Loucy (cell line): ENCODE measurements at regions not wholly inside any gene's neighbourhood (a gene's known extent, or its start where the extent isn't known, plus 50 kb on each side); places are given as distances from the start of the nearest gene placed in this dataset.

Experiments
- H2AFZ ChIP-seq: fragments of 200-600 bp; sonication (generic); 2 replicates; pipeline ENCODE4 v1.6.0; 2016; ENCODE audit warnings: antibody characterized with exemption, mild to moderate bottlenecking, low read length, moderate library complexity
- H3F3A ChIP-seq: fragments of 200-600 bp; 2 replicates; pipeline ENCODE4 v1.6.0; 2016; ENCODE audit warnings: antibody characterized with exemption, low read depth, mild to moderate bottlenecking
- H3K27me3 ChIP-seq: fragments of 200-600 bp; sonication (generic); 2 replicates; pipeline ENCODE4 v1.6.1; 2014; ENCODE audit warnings: low read length, mild to moderate bottlenecking; ENCODE audit not compliant: insufficient read depth, poor library complexity, severe bottlenecking
- H3K36me3 ChIP-seq: fragments of 200-600 bp; sonication (generic); 2 replicates; pipeline ENCODE4 v1.6.1; 2016; ENCODE audit warnings: low read length; ENCODE audit not compliant: insufficient read depth
- H3K4me1 ChIP-seq: fragments of 200-600 bp; sonication (generic); 2 replicates; pipeline ENCODE4 v1.5.1; 2014; ENCODE audit warnings: low read length, mild to moderate bottlenecking; ENCODE audit not compliant: insufficient read depth, poor library complexity, severe bottlenecking
- H3K4me2 ChIP-seq: fragments of 200-600 bp; sonication (generic); 2 replicates; pipeline ENCODE4 v1.6.0; 2014; ENCODE audit warnings: antibody characterized with exemption, low read length, low read depth, mild to moderate bottlenecking; ENCODE audit not compliant: poor library complexity, severe bottlenecking
- H3K4me3 ChIP-seq: fragments of 200-600 bp; sonication (generic); 2 replicates; pipeline ENCODE4 v1.5.1; 2014; ENCODE audit warnings: low read length, mild to moderate bottlenecking, mixed read lengths; ENCODE audit not compliant: poor library complexity, severe bottlenecking
- H3K79me2 ChIP-seq: fragments of 200-600 bp; sonication (generic); 2 replicates; pipeline ENCODE4 v1.6.1; 2014; ENCODE audit warnings: low read length; ENCODE audit not compliant: insufficient read depth
- H3K9ac ChIP-seq: fragments of 200-600 bp; sonication (generic); 2 replicates; pipeline ENCODE4 v1.6.0; 2014; ENCODE audit warnings: mild to moderate bottlenecking, low read depth, low read length, moderate library complexity; ENCODE audit not compliant: poor library complexity, severe bottlenecking
- H3K9me2 ChIP-seq: fragments of 200-600 bp; sonication (generic); replicated peaks from 2 replicates; pipeline ENCODE4 v1.6.1; 2016; ENCODE audit warnings: low read depth, low read length, mixed read lengths
- H3K9me3 ChIP-seq: fragments of 200-600 bp; sonication (generic); 2 replicates; pipeline ENCODE4 v1.6.1; 2014; ENCODE audit warnings: mild to moderate bottlenecking, antibody characterized with exemption, low read length, low read depth; ENCODE audit not compliant: insufficient read depth
- H4K20me1 ChIP-seq: fragments of 200-600 bp; sonication (generic); 2 replicates; pipeline ENCODE4 v1.6.0; 2014; ENCODE audit warnings: antibody characterized with exemption, low read length, mild to moderate bottlenecking; ENCODE audit not compliant: insufficient read depth, poor library complexity, severe bottlenecking
- CTCF ChIP-seq: fragments of 200-600 bp; sonication (generic); conservative IDR thresholded peaks from 2 replicates; pipeline ENCODE4 v1.5.1; 2014; ENCODE audit warnings: mild to moderate bottlenecking, antibody characterized with exemption, low read length
- EZH2phosphoT487 ChIP-seq: fragments of 200-600 bp; IDR thresholded peaks from 2 replicates; pipeline ENCODE4 v1.6.1; 2018; ENCODE audit warnings: antibody characterized with exemption, mild to moderate bottlenecking, moderate library complexity, borderline replicate concordance

DNA sequence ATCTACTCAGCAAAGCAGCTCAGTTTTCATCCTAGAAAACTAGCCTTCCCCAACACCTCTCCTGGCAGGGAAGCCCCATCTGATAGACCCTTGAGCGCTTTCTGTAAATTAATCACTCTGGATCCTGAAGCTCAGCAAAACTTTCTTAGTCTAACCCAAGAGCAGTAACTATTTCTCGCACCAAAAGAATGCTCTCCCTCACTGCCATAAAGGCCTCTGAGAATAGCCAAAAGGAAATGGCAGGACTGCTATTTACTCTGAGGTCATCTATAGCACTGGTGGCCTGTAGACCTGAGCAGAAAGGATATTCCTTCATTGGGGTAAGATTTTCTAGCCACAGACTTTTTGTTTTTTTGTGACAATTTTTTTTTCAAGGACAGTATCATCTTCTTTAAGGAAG is 345.8 kb upstream of the ADAMTS9 start:
- Histone ChIP-seq H3F3A (no peaks in the 10 kb centered on the region), H3K4me3 (no peak overlapping the region), H3K4me1 (peaks cover 5% of the 10 kb centered on the region), H3K4me2 (no peak overlapping the region), H3K9me3 (no peaks in the 10 kb centered on the region), H3K9me2 (no peaks in the 10 kb centered on the region), H2AFZ (no peak overlapping the region), H3K9ac (no peak overlapping the region), H3K79me2 (no peaks in the 10 kb centered on the region), H3K36me3 (no peaks in the 10 kb centered on the region), H3K27me3 (no peaks in the 10 kb centered on the region), H4K20me1 (no peaks in the 10 kb centered on the region)
- TF ChIP-seq EZH2phosphoT487, result no peak
- no peak for TF ChIP-seq CTCF

DNA sequence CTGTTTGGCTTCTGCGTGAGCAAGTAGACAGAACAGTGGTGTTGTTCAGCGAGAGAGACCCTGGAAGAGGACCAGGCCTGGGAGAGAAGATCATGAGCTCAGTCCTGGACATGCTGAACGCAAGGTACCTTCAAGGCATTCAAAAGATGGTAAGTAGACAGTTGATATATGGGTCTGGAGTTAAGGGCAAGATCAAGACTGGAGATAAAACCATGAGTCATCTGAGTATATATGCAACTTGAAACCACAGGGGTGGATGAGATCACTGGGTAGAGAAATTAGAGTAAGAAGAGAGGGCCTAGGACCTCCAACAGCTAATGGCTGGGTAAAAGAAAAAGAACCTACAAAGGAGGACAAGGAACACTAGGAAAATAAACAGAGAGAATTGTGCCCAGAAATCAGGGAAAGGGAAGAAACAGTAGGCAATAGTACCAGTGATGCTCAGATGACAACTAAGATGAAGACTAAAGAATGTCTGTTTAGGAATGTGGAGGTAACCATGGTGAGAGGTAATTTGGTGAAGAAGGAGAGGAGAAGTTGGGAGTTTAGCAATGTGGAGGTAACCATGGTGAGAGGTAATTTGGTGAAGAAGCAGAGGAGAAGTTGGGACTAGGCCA is 343.2 kb upstream of the ADAMTS9 start:
- Histone ChIP-seq H3K4me1 (peaks cover 5% of the 10 kb centered on the region), H3K9ac (no peak overlapping the region), H3K4me3 (no peak overlapping the region), H3K4me2 (peak overlapping the region; percentile 30), H3K27me3 (no peaks in the 10 kb centered on the region), H3K9me3 (no peaks in the 10 kb centered on the region), H3K79me2 (no peaks in the 10 kb centered on the region), H3K9me2 (no peaks in the 10 kb centered on the region), H2AFZ (no peak overlapping the region), H3K36me3 (no peaks in the 10 kb centered on the region), H4K20me1 (no peaks in the 10 kb centered on the region), H3F3A (no peaks in the 10 kb centered on the region)
- TF ChIP-seq CTCF (no peak), EZH2phosphoT487 (no peak)

DNA sequence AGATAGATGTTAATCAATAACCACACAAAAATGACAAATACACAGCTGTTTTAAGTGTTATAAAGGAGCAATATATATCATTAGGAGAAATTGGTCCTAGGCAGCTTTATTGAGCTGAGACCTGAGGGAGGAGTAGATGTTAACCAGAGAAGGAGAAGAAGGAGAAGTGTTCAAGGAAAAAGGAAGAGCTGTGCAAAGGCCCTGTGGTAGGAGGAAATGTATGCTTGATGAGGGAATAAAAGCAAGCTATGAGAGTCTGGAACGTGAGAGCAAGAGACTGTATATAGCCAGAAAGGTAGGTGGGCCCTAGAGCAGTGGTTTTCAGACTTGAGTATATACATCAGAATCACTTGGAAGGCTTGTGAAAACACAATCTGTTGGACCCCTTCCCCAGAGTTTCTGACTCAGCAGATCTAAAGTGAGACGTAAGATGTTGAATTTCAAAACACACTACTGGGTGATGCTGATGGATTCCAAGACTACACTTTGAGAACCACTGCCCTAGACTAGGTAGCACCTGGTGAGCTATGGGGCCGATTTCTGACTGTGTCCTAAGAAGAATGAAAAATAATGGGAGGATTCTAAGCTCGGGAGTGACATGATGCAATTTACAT is 342.3 kb upstream of the ADAMTS9 start:
- H3K9me2 ChIP-seq, result no peaks in the 10 kb centered on the region
- no peaks in the 10 kb centered on the region for H4K20me1 ChIP-seq
- H2AFZ ChIP-seq, result no peak overlapping the region
- peaks cover 5% of the 10 kb centered on the region for H3K4me1 ChIP-seq
- H3K27me3 ChIP-seq, result no peaks in the 10 kb centered on the region
- no peaks in the 10 kb centered on the region for H3K36me3 ChIP-seq
- no peaks in the 10 kb centered on the region for H3K9me3 ChIP-seq
- H3K4me2 ChIP-seq, result peak overlapping the region; percentile 30
- no peak for TF ChIP-seq CTCF
- no peak for TF ChIP-seq EZH2phosphoT487
- H3K79me2 ChIP-seq, result no peaks in the 10 kb centered on the region
- no peak overlapping the region for H3K4me3 ChIP-seq
- H3K9ac ChIP-seq, result no peak overlapping the region
- H3F3A ChIP-seq, result no peaks in the 10 kb centered on the region
